ENCODE measurements at regions not wholly inside any gene's neighbourhood (a gene's known extent, or its start where the extent isn't known, plus 50 kb on each side); places are given as distances from the start of the nearest gene placed in this dataset.

DNA sequence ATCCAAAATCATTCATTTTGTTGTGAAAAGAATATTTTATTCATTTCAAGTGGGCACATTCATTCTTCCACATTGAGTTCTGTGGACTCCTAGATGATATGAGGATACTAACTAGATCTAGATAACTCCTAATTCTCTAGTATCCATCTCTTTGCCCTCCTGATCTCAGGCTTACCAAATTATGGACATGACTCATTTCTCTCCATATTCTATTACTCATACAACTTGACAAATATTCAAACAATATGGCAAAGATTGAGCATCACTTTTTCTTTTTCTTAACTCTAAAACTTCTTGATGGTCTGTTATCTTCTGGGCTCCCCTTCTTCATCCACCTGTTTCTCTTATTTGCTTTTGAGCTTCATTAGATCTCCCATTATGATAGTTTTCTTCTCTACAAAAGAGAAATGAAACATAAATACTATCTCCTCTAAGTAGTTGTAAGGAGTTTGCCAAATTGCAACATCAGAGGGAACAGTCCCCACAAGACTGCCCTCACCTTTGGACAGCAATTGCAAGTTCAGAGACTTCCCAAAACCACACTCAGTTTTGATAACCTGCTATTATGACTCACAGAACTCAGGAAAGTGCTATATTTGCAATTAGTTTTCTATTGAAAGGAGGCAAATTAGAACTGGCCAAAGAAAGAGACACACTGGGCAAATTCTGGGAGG, 422.9 kb downstream of the SPRY1 start:
- no peak for DNase-seq

DNA sequence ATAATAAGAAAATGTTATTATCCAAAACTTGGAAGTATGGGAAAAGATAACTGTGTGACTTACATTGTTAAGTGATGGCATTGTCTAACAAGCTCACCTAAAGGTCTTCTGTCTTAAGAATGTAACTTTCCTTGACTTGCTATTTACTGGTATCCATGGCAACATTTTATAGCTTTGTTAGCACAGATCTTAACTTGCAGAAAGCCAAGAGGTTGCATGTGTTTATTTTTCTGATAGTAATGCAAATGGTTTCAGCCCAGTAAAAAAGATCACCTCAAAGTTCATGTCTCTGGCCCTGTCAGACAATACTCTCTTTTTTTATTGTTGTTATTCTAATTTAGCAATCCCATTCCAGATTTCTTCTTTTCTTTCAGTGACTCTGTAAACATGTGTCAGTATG, 425.3 kb downstream of the SPRY1 start:
- DNase-seq = no peak

DNA sequence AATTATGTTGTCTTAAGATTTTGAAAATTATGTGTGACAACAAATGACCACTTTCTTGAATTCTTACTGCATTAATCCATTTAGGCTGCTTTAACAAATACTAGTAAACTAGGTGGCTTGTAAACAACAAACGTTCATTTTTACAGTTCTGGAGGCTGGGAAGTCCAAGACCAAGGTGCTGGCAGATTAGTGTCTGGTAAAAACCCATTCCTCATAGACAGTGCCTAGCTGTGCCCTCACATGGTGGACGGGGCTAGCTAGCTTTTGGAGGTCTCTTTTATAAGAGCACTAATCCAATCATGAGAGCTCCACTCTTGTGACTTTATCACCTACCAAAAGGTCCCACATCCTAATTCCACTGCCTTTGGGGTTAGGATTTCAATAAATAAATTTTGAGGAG, 425.8 kb downstream of the SPRY1 start:
- no peak for DNase-seq

DNA sequence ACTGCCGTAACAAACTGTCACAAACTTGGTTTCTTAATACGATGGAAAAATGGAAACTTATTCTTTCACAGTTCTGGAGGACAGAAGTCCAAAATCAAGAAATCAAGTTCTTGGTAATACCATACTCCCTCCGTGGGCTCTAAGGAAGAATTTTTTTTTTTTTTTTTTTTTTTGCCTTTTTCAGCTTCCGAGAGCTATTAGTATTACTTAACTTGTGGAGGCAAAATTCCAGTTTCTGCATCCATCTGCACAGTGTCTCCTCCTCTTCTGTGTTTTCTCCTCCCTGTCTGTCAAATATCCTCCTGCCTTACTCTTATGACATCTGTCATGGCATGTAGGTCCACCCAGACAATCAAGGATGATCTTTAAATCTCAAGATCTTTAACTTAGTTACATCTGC, 426.6 kb downstream of the SPRY1 start:
- DNase-seq = no peak

DNA sequence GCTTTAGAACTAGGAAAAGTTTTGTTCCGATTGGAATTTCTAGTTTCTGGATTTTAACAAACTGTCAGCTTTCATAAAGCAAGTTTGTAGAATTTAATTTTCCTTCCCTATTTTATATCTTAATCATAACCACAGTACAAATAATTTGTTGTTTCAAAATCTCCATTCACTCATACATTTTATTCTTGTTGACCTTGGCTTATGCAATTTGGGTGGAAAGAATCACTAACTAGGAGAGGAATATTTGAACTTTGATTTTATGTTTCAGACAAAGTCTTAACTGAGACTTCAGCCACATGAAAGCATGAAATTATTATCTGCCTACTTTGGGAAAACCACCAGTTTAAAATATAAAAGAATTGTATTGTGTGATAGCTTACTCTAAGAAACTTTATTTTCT, 427.9 kb downstream of the SPRY1 start:
- no peak for DNase-seq

DNA sequence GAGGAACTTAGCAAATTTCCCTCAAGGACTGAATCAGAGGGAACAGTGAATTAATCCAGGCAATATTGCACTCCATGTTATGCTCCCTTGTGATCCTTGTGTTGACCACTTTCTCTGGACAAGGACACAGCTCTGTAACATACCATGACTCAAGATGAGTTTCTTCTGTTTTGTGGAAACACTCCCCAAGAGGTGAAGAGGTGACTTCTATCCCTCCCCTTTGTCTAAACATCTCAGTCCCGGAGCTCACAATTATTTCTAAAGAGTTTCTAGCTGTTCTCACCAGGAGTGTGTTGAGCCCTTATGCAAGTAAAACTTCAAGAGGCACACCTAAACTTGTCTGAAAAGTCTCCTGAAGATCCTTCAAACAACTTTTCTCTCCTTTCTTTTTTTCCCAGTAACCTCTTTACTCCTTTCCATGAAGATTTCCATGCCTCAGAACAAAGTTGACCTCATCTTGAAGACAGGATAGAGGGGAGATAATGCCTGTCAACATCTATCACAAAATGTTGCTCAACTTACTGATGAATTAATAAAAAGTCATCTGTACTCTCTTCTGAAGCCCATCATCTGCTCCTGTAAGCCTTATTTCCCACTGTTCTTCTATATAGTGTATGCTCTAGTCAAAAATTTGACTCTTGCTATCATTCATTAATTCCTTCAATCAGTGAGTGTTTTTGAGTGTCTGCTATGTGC, 429.1 kb downstream of the SPRY1 start:
- no peak for DNase-seq

DNA sequence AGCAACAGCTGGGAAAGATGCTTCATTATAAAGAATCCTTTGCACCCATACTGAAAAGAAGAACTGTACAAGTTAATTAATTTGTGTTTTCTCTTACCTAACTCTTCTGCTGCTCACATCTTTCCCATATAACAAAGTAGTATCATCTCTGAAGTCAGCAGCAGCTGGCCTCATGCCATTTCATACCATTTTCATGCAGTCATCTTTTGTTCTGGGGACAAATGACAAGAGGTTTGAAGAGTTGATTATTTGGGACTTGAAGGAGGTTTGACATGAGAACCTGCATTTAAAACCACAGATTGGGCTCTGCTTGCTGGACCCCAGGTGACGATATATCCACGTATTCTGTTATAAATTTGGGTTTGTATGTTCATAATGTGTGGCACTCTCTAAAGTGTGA, 430.3 kb downstream of the SPRY1 start:
- no peak for DNase-seq

DNA sequence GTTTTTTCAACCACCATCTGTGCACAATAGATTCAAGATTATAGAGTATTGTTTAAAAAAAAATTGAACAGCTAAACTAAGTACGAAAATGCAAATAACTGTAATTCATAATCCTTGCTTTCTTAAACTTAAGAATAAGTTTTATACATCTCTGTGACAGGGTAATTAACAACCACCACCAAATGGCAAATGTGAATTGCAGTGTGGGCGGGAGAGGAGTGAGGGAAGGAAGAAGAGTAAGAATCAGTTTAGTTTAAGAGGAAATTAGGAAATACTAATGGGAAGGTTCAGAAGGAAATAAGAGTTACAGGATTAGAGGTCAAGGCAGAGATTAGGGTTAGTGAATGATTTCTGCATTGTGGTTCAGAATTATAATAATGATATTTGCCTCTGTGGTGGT, 430.9 kb downstream of the SPRY1 start:
- DNase-seq = no peak

DNA sequence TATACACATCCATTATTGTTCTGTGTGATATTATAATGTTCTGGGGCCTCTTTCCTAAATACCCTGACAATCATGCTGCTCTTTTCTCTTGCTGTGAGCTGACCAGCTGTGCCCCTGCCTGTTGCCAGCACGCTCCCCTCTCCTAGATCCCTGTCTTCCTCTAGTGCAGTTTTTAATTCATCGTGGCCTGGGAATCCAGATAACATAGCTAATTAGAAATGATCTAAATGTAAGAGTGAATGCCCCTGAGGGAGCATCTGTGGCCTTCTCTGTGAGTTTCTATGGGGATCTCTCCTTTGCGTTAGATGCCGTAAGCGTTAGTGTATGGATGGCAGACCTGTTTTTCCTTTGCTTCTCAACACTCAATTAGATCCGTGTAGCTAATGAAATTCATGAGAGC, 434.3 kb downstream of the SPRY1 start:
- no peak for DNase-seq

DNA sequence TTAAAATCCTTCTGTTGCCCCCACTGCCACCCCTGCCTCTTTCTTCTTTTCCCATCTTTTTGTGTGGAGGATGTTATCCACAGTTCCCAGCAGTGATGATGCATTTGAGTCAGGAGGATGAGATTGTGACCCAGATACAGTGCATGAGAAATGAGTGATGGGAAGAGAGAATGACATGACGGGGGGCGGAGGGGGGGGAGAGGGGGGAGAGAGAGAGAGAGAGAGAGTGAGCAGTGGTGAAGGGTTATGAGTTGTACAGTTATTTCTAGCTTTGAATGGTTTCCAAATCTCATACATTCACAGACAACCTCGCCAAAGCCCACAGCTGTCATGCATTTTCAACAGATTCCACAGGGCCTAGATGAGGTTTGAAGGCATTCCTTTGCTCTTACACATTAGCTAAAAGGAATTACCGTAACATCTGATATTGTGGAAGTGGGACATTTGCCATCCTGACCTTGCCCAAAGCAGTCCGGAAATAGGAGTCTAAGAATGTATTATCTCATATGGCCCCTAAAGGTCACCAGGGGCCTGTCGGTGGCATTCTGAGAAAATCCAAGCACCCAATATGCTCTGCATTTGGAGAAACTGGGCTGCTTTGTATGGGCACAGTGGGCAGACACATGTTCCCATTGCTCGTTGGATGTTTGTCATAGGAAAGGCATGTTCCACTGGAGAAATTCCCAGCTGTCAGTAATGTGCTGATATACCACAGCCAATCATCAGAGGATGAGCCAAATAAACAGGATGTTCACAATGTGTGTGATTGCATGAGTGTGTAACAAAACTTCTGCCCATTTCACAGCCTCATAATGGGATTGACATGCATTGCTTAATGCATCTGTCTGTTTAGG, 435.8 kb downstream of the SPRY1 start:
- no peak for DNase-seq

DNA sequence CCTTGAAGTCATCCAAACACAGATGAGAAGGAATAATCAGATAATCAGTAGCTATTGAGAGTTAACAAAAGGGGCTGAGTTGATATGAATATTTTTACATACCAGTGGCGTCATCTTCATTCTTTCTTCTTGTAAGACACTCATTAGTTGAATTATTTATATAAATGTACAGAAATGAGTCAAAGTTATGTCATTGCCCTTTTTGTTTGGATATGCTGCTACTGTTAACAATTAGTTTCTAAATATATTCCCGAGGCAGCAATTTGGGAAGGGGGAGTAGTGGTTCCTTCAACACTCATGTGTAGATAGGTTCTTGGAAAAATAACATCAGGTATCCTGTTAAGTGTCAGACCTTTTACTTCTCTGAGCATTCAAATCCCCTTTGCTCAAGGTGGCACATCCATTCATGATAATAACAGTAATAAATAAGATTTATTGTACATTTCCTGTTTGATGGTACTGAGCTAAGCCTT, 436.6 kb downstream of the SPRY1 start:
- no peak for DNase-seq

DNA sequence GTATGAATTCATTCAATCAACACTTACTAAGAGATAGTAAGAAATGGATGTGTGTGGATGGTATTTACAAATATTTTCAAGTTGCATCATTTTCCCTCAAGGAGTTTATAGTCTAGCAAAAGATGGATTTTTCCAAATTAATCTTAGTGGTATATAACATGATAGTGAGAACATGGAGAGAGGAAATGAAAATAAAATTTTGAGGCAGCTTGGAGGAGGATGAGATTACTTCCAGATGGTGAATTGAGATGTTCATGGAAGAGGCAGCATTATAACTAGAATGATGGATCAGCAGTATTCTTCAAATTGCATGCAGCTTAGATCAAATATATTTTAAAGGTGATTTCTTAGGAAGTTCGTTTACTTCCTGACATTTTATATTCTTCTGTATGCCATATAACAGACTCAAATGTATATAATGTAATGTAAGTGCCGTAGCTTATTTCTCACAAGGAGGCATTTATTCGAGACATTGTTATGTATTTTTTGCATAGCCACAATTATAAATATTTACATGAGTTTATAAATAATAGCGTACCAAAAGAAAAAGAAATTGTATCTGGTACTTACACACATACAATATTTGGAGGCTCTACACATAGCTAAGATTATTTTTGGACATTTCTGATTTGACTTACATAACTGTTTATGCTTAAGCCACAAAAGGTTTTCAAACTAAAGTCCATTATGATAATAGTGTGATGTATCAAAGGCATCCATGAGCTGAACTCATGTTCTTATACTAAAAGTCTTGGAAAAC, 439.4 kb downstream of the SPRY1 start:
- DNase-seq = no peak

DNA sequence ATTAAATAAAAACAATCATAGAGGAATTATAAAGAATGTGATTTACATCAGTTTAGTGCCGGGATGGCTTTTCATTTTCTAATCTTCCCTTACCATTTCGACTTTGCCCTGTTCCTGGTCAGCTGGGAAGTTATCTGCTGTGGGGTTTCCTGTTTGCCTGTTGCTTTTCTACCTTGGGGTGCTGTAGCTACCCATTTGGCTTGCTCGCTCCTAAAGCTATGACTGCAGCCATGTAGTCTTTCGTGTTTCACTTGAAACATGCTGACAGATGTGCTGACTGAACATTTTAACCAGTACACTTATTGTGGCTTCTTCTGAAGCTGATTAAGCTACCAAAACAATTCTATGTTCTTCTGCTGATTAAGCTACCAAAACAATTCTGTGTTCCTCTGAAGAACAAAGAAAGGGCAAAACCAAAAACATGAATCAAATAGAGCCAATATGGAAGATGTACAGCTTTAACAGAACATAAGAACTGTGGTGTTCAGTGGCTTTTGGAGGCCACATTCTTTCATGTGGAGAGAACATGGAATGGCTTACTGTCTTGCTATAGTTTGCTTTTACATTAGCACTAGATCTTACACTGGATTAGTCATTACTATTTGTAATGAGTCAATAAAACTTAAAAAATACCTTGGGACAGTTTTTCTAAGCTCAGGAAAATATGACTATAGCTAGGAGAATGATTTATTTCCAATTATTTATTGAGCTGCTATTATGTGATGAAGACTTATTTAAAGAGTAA, 440.4 kb downstream of the SPRY1 start:
- no peak for DNase-seq

DNA sequence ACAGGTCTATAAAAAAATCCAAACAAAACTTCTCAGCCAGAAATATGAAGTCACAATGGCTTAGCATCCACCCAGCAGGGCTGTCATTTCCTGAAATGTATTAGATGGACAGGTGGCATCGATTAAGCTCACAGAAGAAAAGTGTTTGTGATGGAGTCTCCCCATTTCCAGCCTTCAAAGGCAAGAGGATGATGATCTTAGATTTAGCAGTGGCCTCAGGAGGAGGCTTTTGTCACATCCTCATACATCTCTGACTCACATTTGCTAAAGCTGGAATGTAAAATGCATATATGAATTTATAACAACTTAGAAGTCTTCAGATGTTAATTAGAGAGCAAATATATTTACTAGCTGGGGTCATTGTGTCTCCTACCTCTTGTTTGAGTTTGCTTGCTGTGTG, 441.9 kb downstream of the SPRY1 start:
- DNase-seq = no peak

DNA sequence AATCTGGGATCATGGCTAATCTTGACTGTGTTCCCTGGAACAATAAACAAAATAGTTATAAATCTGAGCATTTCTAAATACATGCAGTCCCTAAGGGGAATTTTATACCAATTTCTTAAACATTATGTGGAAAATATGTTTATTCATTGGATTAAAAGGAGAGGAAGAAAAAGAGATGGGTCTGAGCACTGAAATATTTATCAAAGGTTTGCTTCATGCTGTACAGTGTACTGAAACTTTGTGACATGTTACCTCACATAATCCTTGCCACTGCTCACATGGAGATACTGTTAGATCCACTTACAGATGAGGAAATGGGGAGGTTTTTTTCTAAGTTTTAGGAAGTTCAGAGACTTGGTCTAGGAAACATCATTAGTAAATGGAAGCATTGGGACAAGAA, 443.6 kb downstream of the SPRY1 start:
- DNase-seq = no peak

DNA sequence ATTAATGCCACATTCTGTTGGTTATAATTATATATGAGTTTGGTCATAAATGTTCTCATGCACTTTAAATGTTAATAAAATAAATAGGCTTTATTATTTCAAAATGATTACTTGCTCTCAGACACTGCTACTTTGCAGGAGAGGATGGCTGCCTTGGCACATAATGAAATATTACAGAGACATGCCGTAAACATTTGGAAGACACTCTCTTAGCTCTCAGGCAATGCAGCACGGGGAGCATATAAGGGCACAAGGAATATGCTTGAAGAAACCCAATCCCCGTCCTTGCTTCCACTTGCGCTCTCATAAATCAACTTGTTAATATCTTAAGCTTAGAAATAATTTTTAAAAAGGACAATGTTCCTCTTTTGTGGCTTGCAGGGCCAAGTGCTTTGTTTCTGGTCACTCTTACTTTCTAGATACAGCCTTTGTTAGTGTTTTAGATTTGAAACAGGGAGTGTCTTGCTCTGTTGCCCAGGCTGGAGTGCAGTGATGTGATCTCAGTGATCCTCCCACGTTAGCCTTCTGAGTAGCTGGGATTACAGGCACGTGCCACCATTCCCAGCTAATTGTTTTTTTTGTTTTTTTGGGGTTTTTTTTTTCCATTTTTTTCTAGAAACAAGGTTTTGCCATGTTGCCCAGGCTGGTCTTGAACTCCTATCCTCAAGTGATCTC, 445.0 kb downstream of the SPRY1 start:
- DNase-seq = no peak

DNA sequence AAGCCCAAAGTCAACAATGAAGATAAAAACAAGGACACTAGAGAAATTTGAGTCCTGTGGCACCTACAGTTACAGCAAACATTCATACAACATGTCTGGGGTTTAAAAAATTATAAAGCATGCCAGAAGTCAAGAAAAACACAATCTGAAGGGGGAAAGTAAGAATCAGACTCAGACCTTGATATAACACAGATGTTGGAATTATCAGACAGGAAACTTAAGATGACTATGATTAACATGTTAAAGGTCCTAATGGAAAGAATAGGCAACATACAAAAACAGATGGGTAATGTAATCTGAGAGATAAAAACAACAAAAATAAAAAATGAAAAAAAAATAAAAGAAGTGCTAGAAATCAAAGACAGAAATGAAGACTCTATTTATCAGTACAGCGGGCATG, 446.5 kb downstream of the SPRY1 start:
- no peak for DNase-seq

DNA sequence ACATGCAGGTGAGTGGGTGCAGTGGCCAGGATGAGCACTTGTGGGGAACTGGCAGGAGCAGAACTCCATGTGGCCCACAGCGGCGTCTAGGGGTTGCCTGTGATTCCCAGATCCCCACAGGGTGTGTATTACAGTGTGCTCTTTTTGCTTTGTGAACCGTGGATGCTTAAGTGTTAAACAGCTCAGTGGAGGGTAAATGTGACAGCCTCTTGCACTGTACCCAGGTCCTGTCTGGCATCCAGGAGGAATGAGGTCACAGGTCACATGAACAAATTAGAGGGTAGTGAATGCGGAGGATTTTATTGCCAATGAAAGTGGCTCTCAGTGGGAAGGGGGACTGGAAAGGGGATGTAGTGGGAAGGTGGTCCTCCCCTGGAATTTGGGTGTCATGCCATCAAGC, 447.8 kb downstream of the SPRY1 start:
- no peak for DNase-seq

DNA sequence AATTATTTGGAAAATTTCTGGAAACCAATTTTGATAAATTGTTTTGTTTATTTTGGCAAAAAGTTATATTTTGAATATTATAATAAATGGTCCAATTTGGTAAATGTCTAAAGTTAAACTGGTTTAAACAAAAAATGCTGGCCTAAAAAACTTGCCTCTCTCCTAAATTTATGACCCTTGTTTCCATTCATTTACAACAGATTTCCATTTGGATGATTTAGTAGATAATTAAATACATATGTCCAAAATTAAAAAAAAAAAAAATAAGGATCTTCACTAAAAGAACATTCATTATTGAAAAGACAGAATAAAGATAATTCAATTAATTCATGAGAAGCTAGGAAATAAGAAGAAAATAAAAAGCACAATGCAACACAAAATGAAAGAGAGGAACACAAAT, 449.5 kb downstream of the SPRY1 start:
- no peak for DNase-seq

DNA sequence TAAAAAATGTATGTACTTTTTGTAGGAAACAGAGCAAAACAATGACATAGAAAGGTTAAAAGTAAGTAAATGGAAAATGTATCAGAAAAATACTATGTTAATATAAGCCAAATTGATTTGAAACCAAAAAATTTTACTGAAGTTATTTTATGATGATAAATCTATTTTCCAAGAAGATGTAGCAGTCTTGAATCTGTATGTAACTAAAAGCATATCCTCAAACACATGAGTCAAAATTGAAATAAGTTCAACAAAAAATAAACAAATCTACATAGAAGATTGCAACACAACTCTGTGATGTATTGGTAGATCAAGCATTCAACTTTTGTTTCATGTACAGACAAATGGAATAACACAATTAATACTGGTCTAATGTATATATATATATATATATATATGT, 450.0 kb downstream of the SPRY1 start:
- no peak for DNase-seq

DNA sequence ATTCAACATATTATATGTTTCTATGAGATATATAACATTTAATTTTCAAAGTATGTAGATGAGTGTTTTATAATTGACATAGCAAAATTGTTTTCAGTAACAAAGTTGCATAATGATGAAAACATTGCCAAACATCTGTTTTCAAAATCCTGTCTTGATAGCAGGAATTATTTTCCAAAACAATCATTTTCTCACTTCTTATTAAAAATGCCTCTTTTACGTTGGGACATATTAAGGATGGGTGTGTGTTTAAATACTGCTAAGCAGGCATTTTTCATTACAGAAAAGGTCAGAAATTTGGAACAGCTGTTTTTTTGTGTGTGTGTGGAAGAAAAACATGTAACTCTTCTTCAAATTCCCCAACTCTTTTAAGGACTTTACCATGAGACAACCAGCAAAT, 452.0 kb downstream of the SPRY1 start:
- no peak for DNase-seq

DNA sequence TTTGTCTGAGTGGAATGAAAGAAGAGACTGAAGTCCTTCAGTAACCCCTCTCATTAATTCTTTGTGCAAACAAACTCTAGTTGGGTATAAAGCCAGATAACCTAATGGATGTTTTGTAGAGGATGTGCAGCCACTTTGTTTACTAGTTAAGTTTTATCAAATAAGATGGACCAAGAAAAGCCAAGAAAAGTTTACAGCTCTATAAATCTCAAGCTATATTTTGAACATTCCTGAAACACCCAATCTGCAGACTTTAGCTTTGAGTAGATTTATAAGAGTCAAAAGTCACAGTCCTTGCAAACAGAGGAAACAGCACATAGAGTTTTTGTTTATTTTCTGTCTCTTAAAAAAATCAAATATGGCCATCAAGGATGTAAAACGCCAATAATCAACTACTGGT, 452.9 kb downstream of the SPRY1 start:
- no peak for DNase-seq

Data from stimulated activated CD4-positive, alpha-beta T cell treated with anti-CD3 and anti-CD28 coated beads, Interleukin-4, amount 100 ng/mL, for 1 hour (primary cell).